MM.1S (cell line): ENCODE measurements at regions not wholly inside any gene's neighbourhood (a gene's known extent, or its start where the extent isn't known, plus 50 kb on each side); places are given as distances from the start of the nearest gene placed in this dataset.
"Not testable (repeated sequence)": the region's sequence is repeated elsewhere in the genome, so short reads cannot be mapped to it uniquely, and the experiment has no call there.

Experiments used
- EZH2 ChIP-seq: fragments of 300-600 bp; sonication (generic); optimal IDR thresholded peaks from 2 replicates; pipeline ENCODE3; 2017; ENCODE audit warnings: low read depth, mild to moderate bottlenecking, antibody characterized with exemption, low read length, mixed read lengths
- EZH2phosphoT487 ChIP-seq: fragments of 300-600 bp; sonication (generic); IDR thresholded peaks from 2 replicates; pipeline ENCODE4 v1.6.1; 2018; ENCODE audit warnings: antibody characterized with exemption, low read length
- TF ChIP-seq, protein P1 (sequence below): fragments of 300-600 bp; sonication (generic); IDR thresholded peaks from 2 replicates; pipeline ENCODE4 v1.5.1; 2016; ENCODE audit warnings: antibody characterized with exemption, low read length, mixed read lengths

DNA sequence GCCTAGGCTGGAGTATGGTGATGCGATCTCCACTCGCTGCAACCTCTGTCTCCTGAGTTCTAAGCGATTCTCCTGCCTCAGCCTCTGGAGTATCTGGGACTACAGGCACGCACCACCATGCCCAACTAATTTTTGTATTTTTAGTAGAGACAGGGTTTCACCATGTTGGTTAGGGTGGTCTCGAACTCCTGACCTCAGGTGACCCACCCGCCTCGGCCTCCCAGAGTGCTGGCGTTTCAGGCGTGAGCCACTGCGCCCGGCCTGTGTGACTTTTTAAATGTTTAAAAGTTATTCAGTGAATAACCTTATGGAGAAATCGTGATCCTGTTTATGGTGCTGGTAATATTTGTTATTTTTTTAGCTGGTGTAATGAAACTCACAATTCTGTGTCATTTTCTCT is 304.6 kb downstream of the PCDH7 start:
- TF ChIP-seq, protein P1, sequence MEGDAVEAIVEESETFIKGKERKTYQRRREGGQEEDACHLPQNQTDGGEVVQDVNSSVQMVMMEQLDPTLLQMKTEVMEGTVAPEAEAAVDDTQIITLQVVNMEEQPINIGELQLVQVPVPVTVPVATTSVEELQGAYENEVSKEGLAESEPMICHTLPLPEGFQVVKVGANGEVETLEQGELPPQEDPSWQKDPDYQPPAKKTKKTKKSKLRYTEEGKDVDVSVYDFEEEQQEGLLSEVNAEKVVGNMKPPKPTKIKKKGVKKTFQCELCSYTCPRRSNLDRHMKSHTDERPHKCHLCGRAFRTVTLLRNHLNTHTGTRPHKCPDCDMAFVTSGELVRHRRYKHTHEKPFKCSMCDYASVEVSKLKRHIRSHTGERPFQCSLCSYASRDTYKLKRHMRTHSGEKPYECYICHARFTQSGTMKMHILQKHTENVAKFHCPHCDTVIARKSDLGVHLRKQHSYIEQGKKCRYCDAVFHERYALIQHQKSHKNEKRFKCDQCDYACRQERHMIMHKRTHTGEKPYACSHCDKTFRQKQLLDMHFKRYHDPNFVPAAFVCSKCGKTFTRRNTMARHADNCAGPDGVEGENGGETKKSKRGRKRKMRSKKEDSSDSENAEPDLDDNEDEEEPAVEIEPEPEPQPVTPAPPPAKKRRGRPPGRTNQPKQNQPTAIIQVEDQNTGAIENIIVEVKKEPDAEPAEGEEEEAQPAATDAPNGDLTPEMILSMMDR: not testable (repeated sequence)
- TF ChIP-seq EZH2, EZH2phosphoT487: not testable (repeated sequence)
